PC-9 (cell line): ENCODE measurements at regions not wholly inside any gene's neighbourhood (a gene's known extent, or its start where the extent isn't known, plus 50 kb on each side); places are given as distances from the start of the nearest gene placed in this dataset.

Source experiments
- BruUV-seq: library from RNA; stranded (reverse); fragments of 400-500 nt; replicated peaks from 2 replicates; lab custom pipeline; 2021; lab: Mats Ljungman, UMichigan
- CTCF ChIA-PET: fragments of 300-600 bp; sonication (Branson Sonifier 250); formaldehyde crosslinking; loops from one replicate; lab custom pipeline; 2022; ENCODE audit warnings: antibody characterized with exemption; lab: Charles Lee
- POLR2A ChIA-PET: fragments of 300-600 bp; sonication (Branson Sonifier 250); formaldehyde crosslinking; loops from one replicate; lab custom pipeline; 2022; ENCODE audit warnings: antibody characterized with exemption; ENCODE audit not compliant: unreplicated experiment; lab: Charles Lee
- DNase-seq, 2 experiments: peaks; one replicate each; pipeline versions ENCODE4 v3.0.0 to v3.0.0-alpha.2; 2015 to 2022; ENCODE audit warnings: mixed read lengths in 1 of 2
- H2AFZ ChIP-seq: fragments of 200-600 bp; sonication (generic); 2 replicates; pipeline ENCODE4 v1.8.1; 2017; ENCODE audit warnings: antibody characterized with exemption
- H3F3A ChIP-seq: fragments of 200-600 bp; sonication (generic); 2 replicates; pipeline ENCODE4 v1.8.1; 2017; ENCODE audit warnings: antibody characterized with exemption, mild to moderate bottlenecking, low read depth; ENCODE audit not compliant: insufficient read depth
- H3K27ac ChIP-seq: fragments of 200-600 bp; sonication (generic); 2 replicates; pipeline ENCODE4 v1.6.1; 2016; ENCODE audit warnings: mixed run types
- H3K27me3 ChIP-seq: fragments of 200-600 bp; sonication (generic); 2 replicates; pipeline ENCODE4 v1.6.1; 2016; ENCODE audit warnings: low read depth, mixed run types; ENCODE audit not compliant: insufficient read depth
- H3K36me3 ChIP-seq: fragments of 200-600 bp; sonication (generic); 2 replicates; pipeline ENCODE4 v1.6.1; 2016; ENCODE audit warnings: low read depth, mixed run types
- H3K4me1 ChIP-seq: fragments of 200-600 bp; sonication (generic); replicated peaks from 2 replicates; pipeline ENCODE4 v1.6.1; 2016; ENCODE audit warnings: mixed run types; ENCODE audit not compliant: insufficient read depth
- H3K4me2 ChIP-seq: fragments of 200-600 bp; sonication (generic); 2 replicates; pipeline ENCODE4 v1.6.1; 2017; ENCODE audit warnings: mixed run types
- H3K4me3 ChIP-seq: fragments of 200-600 bp; sonication (generic); 2 replicates; pipeline ENCODE4 v1.6.1; 2016; ENCODE audit warnings: mixed run types
- H3K79me2 ChIP-seq: fragments of 200-600 bp; sonication (generic); 2 replicates; pipeline ENCODE4 v1.6.1; 2017; ENCODE audit warnings: low read depth, mixed run types
- H3K9me2 ChIP-seq: fragments of 200-600 bp; sonication (generic); 2 replicates; pipeline ENCODE4 v1.8.1; 2017; ENCODE audit warnings: mild to moderate bottlenecking; ENCODE audit not compliant: insufficient read depth
- H3K9me3 ChIP-seq: fragments of 200-600 bp; sonication (generic); 2 replicates; pipeline ENCODE4 v1.8.1; 2016; ENCODE audit warnings: low read depth; ENCODE audit not compliant: insufficient read depth
- H4K20me1 ChIP-seq: fragments of 200-600 bp; sonication (generic); 2 replicates; pipeline ENCODE4 v1.8.1; 2017; ENCODE audit not compliant: insufficient read depth
- EZH2 ChIP-seq: fragments of 200-600 bp; sonication (generic); IDR thresholded peaks from 2 replicates; pipeline ENCODE4 v1.8.0; 2017; ENCODE audit warnings: antibody characterized with exemption, low read depth
- intact Hi-C: fragments of 100-400 bp; cut with micrococcal nuclease; formaldehyde crosslinking; loops from one replicate; pipeline ENCODE4 v1.10.0; 2022; ENCODE audit not compliant: unreplicated experiment
- TF ChIP-seq, protein P1 (sequence below): fragments of 200-600 bp; sonication (generic); conservative IDR thresholded peaks from 2 replicates; pipeline ENCODE4 v1.6.1; 2017; ENCODE audit warnings: mixed run types, antibody characterized with exemption, mild to moderate bottlenecking, moderate library complexity

DNA sequence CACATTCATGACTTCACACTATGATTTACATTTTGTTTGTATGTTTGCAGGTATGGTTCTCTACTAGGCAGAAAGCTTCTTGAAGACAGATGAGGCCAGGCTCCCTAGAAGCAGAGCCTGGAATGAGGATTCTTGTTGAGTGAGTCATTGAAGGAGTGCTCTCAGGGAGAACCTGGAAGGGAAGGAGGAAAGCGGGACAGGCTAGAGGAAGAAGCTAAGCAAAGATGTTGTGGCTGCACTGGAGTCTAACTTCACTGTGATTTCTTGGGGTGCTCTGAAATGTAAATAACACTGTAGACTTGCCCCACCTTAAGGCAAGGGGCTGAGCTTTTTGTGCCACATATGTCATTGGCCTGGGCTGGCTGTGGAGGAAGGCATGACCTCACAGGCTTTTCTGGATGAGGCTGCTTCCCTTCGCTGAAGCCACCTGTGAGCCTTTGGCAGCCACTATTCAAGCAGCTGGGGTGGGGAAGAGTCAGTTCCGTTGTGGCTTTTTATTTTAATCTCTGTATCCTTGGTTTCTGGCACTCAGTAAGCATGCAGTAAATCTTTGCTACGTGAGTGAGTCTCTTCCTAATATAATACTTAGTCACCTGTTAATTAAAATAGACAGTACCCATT is 307.3 kb downstream of the SV2B start:
- CTCF ChIA-PET = no interaction called here
- no peaks in the 10 kb centered on the region for H3K27me3 ChIP-seq
- TF ChIP-seq, protein P1, sequence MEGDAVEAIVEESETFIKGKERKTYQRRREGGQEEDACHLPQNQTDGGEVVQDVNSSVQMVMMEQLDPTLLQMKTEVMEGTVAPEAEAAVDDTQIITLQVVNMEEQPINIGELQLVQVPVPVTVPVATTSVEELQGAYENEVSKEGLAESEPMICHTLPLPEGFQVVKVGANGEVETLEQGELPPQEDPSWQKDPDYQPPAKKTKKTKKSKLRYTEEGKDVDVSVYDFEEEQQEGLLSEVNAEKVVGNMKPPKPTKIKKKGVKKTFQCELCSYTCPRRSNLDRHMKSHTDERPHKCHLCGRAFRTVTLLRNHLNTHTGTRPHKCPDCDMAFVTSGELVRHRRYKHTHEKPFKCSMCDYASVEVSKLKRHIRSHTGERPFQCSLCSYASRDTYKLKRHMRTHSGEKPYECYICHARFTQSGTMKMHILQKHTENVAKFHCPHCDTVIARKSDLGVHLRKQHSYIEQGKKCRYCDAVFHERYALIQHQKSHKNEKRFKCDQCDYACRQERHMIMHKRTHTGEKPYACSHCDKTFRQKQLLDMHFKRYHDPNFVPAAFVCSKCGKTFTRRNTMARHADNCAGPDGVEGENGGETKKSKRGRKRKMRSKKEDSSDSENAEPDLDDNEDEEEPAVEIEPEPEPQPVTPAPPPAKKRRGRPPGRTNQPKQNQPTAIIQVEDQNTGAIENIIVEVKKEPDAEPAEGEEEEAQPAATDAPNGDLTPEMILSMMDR = no peak
- no peak for TF ChIP-seq EZH2
- no peaks in the 10 kb centered on the region for H3K9me2 ChIP-seq
- no peaks in the 10 kb centered on the region for H4K20me1 ChIP-seq
- no TSS peak for BruUV-seq
- peaks cover 11% of the 10 kb centered on the region for H3K4me1 ChIP-seq
- no peaks in the 10 kb centered on the region for H3K9me3 ChIP-seq
- peak; percentile 40 to 63 for DNase-seq
- H3K36me3 ChIP-seq = no peaks in the 10 kb centered on the region
- H3K4me2 ChIP-seq = 0 out of 2 replicates have a peak overlapping the region, but pooled peaks have one; percentile 5
- H3F3A ChIP-seq = no peaks in the 10 kb centered on the region
- H2AFZ ChIP-seq = no peak overlapping the region
- POLR2A ChIA-PET = interaction anchor here (0.6 kb wide), 1 partner anchor 49 kb away, joined by 3 read pairs; no protein-coding TSS in a partner anchor
- intact Hi-C loops = loop anchor here (2.0 kb wide), 1 partner anchor 49 kb away; no protein-coding TSS in a partner anchor
- no peaks in the 10 kb centered on the region for H3K79me2 ChIP-seq
- no peak overlapping the region for H3K27ac ChIP-seq
- no peak overlapping the region for H3K4me3 ChIP-seq

DNA sequence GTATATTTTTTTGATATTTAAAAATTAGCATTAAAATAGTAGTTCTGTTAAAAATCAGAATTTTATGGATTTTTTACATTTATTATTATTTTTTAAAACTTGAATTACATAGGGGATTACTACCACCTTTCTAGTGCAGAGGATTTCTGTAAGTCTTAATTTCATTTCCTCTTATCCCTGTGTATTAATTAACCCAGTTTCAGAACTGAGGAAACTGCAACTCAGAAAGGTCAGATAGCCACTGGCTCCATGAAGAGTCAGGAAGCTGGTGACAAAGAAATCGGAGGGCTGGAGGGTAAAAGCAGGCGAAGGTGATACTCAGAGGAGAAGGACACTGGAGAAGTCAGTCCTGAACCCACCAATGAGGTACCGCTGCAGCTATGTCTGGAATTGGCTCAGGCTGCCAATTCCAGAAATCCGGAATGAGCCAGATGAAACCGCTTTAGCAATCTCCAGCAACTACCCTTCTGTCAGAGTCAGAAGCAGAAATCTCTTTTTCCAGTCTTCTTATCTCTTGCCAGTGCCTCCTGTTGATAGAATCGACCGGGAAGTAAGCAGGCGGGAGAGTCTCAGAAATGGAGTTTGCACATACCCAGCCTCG is 308.5 kb downstream of the SV2B start:
- Histone ChIP-seq H3F3A (no peaks in the 10 kb centered on the region), H3K4me1 (peaks cover 11% of the 10 kb centered on the region), H2AFZ (no peak overlapping the region), H3K9me2 (no peaks in the 10 kb centered on the region), H3K4me2 (no peak overlapping the region), H3K9me3 (no peaks in the 10 kb centered on the region), H3K27me3 (no peaks in the 10 kb centered on the region), H3K4me3 (no peak overlapping the region), H3K36me3 (no peaks in the 10 kb centered on the region), H4K20me1 (no peaks in the 10 kb centered on the region), H3K27ac (no peak overlapping the region), H3K79me2 (no peaks in the 10 kb centered on the region)
- intact Hi-C loops = no loop called here
- CTCF ChIA-PET = no interaction called here
- no TSS peak for BruUV-seq
- no peak for DNase-seq
- POLR2A ChIA-PET = no interaction called here
- TF ChIP-seq EZH2 = no peak
- TF ChIP-seq, protein P1 = no peak

DNA sequence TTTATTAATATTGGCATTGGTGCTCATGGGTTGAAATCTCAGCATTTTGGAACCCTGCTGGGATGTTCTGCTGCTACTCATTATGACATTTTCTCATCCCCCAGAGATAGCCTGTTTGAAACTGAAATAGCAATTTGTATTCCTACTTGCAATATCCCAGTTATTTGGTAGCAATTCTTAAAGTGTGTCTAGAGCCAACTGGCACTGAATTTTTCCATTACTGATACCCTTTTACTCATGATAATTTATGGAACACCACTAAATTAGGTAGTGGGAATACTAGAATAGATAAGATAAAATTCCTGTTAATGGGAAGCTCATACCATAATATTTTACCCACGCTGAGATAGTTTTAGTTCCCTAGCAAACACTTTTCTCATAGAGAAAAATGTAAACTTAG is 309.3 kb downstream of the SV2B start:
- H3K9me3 ChIP-seq = no peaks in the 10 kb centered on the region
- DNase-seq = no peak
- CTCF ChIA-PET = no interaction called here
- no peaks in the 10 kb centered on the region for H4K20me1 ChIP-seq
- no peak overlapping the region for H3K4me2 ChIP-seq
- H3K4me1 ChIP-seq = peaks cover 11% of the 10 kb centered on the region
- no peak overlapping the region for H3K27ac ChIP-seq
- POLR2A ChIA-PET = no interaction called here
- no peaks in the 10 kb centered on the region for H3K79me2 ChIP-seq
- no peak overlapping the region for H3K4me3 ChIP-seq
- no TSS peak for BruUV-seq
- TF ChIP-seq, protein P1 = no peak
- TF ChIP-seq EZH2 = no peak
- H3K27me3 ChIP-seq = no peaks in the 10 kb centered on the region
- H2AFZ ChIP-seq = no peak overlapping the region
- H3F3A ChIP-seq = no peaks in the 10 kb centered on the region
- H3K9me2 ChIP-seq = no peaks in the 10 kb centered on the region; the same call in 1 of the 2 replicates
- intact Hi-C loops = no loop called here
- no peaks in the 10 kb centered on the region for H3K36me3 ChIP-seq
